Glomerular visceral epithelial cell (primary cell): ENCODE measurements at regions not wholly inside any gene's neighbourhood (a gene's known extent, or its start where the extent isn't known, plus 50 kb on each side); places are given as distances from the start of the nearest gene placed in this dataset.
"Not testable (repeated sequence)": the region's sequence is repeated elsewhere in the genome, so short reads cannot be mapped to it uniquely, and the experiment has no call there.

Source experiments
- DNase-seq: peaks from one replicate; pipeline ENCODE4 v3.0.0-alpha.2; 2016; ENCODE audit errors: extremely low spot score

GRCh38 chr3:177777699-177778098, 580.4 kb upstream of the TBL1XR1 start:
- DNase-seq, result peak; percentile 57

GRCh38 chr3:177778633-177779032, 581.4 kb upstream of the TBL1XR1 start:
- DNase-seq, result no peak

- no peak for DNase-seq
Measured at GRCh38 chr3:177781686-177782161, 584.4 kb upstream of the TBL1XR1 start.

- no peak for DNase-seq
Measured at GRCh38 chr3:177783338-177783737, 586.1 kb upstream of the TBL1XR1 start.

GRCh38 chr3:177783767-177784166, 586.5 kb upstream of the TBL1XR1 start:
- DNase-seq, result no peak

GRCh38 chr3:177787279-177788041, 590.2 kb upstream of the TBL1XR1 start:
- no peak for DNase-seq

- no peak for DNase-seq
Measured at GRCh38 chr3:177789500-177789899, 592.2 kb upstream of the TBL1XR1 start.

GRCh38 chr3:177792311-177793030, 595.2 kb upstream of the TBL1XR1 start:
- DNase-seq, result no peak

- DNase-seq, result no peak
Measured at GRCh38 chr3:177793451-177793850, 596.2 kb upstream of the TBL1XR1 start.

- DNase-seq, result no peak
Measured at GRCh38 chr3:177795216-177795615, 597.9 kb upstream of the TBL1XR1 start.

GRCh38 chr3:177795859-177796258, 598.6 kb upstream of the TBL1XR1 start:
- DNase-seq, result no peak

GRCh38 chr3:177800147-177800546, 602.9 kb upstream of the TBL1XR1 start:
- DNase-seq, result not testable (repeated sequence)

- no peak for DNase-seq
Measured at GRCh38 chr3:177800561-177800960, 603.3 kb upstream of the TBL1XR1 start.

- DNase-seq, result no peak
Measured at GRCh38 chr3:177802151-177802900, 605.0 kb upstream of the TBL1XR1 start.

GRCh38 chr3:177803500-177803899, 606.2 kb upstream of the TBL1XR1 start:
- no peak for DNase-seq

- no peak for DNase-seq
Measured at GRCh38 chr3:177804032-177804431, 606.8 kb upstream of the TBL1XR1 start.

GRCh38 chr3:177804646-177805045, 607.4 kb upstream of the TBL1XR1 start:
- no peak for DNase-seq

- no peak for DNase-seq
Measured at GRCh38 chr3:177807150-177807875, 610.0 kb upstream of the TBL1XR1 start.

GRCh38 chr3:177808928-177809478, 611.7 kb upstream of the TBL1XR1 start:
- DNase-seq, result not testable (repeated sequence)

GRCh38 chr3:177810162-177810623, 612.9 kb upstream of the TBL1XR1 start:
- no peak for DNase-seq

- no peak for DNase-seq
Measured at GRCh38 chr3:177811112-177811511, 613.8 kb upstream of the TBL1XR1 start.
